ENCODE measurements at regions not wholly inside any gene's neighbourhood (a gene's known extent, or its start where the extent isn't known, plus 50 kb on each side); places are given as distances from the start of the nearest gene placed in this dataset.

- TF ChIP-seq, protein P1, sequence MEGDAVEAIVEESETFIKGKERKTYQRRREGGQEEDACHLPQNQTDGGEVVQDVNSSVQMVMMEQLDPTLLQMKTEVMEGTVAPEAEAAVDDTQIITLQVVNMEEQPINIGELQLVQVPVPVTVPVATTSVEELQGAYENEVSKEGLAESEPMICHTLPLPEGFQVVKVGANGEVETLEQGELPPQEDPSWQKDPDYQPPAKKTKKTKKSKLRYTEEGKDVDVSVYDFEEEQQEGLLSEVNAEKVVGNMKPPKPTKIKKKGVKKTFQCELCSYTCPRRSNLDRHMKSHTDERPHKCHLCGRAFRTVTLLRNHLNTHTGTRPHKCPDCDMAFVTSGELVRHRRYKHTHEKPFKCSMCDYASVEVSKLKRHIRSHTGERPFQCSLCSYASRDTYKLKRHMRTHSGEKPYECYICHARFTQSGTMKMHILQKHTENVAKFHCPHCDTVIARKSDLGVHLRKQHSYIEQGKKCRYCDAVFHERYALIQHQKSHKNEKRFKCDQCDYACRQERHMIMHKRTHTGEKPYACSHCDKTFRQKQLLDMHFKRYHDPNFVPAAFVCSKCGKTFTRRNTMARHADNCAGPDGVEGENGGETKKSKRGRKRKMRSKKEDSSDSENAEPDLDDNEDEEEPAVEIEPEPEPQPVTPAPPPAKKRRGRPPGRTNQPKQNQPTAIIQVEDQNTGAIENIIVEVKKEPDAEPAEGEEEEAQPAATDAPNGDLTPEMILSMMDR (IDR thresholded peaks at IDR 0.05; ENCODE audit: low read depth, low read length), result no peak
- TF ChIP-seq POLR2A (IDR thresholded peaks at IDR 0.05; ENCODE audit: extremely low read depth, insufficient read length) (no peak), MYC (IDR thresholded peaks at IDR 0.05; ENCODE audit: low read depth, low read length) (no peak)
- TF ChIP-seq, protein P2, sequence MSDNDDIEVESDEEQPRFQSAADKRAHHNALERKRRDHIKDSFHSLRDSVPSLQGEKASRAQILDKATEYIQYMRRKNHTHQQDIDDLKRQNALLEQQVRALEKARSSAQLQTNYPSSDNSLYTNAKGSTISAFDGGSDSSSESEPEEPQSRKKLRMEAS (IDR thresholded peaks at IDR 0.05; ENCODE audit: low read depth, low read length), result no peak
These were observed 160.0 kb downstream of the MRM1 start for GRCh38 chr17:36761203-36761950.

All from NB4 (cell line).